MV-4-11 (cell line): ENCODE measurements at regions not wholly inside any gene's neighbourhood (a gene's known extent, or its start where the extent isn't known, plus 50 kb on each side); places are given as distances from the start of the nearest gene placed in this dataset.

Experiments
- DNase-seq: peaks from one replicate; lab custom pipeline; 2025; lab: John Stamatoyannopoulos, UW

- DNase-seq, result no peak
These were observed 782.9 kb downstream of the BCL11B start for GRCh38 chr14:98489115-98489514.

GRCh38 chr14:98494582-98494981, 777.4 kb downstream of the BCL11B start:
- no peak for DNase-seq

GRCh38 chr14:98498019-98498885, 773.7 kb downstream of the BCL11B start:
- no peak for DNase-seq

DNA sequence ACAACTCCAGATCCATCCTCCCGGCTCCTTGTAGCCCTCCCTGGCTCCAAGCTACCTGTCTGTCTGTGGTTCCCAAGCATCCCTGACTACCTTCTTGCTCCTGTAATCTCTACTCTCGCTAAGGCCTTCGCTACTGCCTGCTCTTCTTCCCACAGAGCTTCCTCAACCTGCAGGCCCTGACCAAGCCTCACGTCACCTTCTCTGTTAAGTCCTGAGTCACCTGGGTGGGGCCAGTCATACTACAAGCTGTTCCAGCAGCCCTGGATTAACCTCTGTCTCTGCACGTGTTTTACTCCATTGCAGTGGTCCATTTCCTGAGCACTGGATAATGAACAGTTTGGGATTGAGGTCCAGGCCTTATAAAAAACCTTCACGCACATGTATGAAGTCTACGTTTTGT, 770.7 kb downstream of the BCL11B start:
- no peak for DNase-seq

GRCh38 chr14:98501836-98502235, 770.2 kb downstream of the BCL11B start:
- no peak for DNase-seq

GRCh38 chr14:98503086-98503815, 768.7 kb downstream of the BCL11B start:
- no peak for DNase-seq

DNA sequence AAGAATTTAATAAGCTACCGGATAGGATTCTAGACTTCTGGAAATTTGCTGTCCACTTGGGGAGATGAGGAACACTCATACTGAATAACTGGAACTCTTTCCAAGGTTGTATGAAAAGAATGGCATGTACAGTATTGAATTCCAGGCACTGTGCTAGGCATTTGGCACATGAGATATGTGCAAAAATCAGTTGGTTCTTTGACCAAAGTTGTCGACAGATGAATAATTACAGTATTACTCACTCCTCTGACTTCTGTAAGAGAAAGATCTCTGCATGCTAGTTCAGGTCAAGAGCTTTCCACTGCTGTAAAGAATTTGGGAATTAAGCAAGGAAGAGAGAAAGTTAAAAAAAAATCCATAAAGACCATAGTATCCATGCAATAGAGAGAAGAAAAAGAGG, 764.7 kb downstream of the BCL11B start:
- no peak for DNase-seq

GRCh38 chr14:98510392-98510791, 761.6 kb downstream of the BCL11B start:
- DNase-seq, result no peak

GRCh38 chr14:98512501-98513251, 759.3 kb downstream of the BCL11B start:
- no peak for DNase-seq

DNA sequence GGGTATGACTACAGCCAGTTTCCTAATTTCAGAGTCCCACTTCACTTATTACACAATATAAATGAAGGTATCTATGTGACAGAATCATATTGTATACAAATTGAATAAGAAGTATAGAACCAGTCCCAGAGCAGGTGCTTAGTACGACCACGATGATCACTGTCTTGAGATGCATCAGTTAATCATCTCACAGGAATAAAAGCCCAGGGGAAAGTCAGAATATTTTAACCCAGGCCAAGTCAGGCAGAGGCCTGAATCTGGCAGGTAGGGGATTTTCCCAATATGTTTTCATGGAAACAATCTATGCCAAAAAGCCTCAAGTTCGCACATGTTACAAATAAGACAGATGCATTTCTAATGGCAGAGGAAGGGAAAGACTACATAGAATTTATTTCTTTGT, 758.4 kb downstream of the BCL11B start:
- no peak for DNase-seq

DNA sequence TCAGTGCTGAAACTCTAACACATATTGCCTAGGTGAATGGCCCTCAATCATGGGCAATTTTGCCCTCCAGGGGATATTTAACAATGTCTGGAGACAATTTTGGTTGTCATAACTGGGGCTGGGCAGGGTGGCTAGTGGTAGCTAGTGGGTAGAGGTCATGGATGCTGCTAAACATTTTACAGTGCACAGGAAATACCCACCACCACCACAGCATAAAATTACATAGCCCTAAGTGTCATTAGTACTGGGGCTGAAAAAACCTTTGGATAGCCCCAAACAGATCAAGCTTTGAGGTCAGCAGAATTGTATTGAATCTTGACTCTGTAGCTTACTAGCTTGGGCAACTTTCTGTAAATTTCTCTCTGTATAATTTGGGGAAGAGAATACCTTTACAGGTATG, 758.0 kb downstream of the BCL11B start:
- no peak for DNase-seq

GRCh38 chr14:98536256-98536655, 735.7 kb downstream of the BCL11B start:
- no peak for DNase-seq

DNA sequence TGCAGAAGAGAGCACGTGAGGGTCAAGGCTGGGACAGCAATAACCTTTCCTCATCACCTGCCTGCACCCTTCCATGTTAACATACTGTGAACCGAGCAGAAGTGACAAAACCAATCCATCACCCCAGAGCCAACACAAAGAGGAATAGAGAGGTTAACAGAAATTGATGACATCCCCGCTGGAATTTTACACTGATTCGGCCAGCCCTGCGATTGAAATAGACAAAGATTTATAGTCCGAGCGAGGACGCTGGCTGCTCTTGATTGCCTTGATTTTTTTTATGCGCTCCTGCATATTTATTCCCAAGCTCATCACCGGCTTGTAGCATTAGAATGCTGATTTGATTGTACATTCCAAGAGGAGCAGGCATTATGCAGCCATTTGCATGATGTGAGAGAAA, 729.7 kb downstream of the BCL11B start:
- DNase-seq, result no peak

GRCh38 chr14:98543074-98543473, 728.9 kb downstream of the BCL11B start:
- no peak for DNase-seq

GRCh38 chr14:98544174-98544573, 727.8 kb downstream of the BCL11B start:
- no peak for DNase-seq

- DNase-seq, result no peak
These were observed 726.8 kb downstream of the BCL11B start for GRCh38 chr14:98545181-98545580.

DNA sequence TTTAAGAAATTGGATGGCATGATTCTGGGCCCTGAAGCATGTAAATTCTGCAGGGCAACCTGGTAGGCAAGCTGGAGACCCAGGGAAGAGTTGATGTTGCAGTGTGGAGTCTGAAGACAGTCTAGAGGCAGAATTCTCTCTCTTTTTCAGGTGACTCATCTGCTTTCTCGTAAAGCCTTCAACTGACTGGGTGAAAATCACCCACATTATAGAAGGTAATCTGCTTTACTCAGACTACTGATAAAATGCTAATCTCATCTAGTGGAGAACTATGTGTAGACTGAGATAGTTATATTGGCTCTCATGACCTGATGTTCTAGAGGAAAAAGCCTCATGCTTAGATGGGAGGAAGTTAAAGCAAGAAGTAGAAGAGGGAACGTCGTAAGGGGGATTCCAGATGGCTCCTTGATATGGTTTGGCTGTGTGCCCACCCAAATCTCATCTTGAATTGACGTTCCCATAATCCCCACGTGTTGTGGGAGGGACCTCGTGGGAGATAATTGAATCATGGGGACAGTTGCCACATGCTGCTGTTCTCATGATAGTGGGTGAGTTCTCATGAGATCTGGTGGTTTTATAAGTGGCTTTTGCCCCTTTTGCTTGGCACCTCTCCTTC, 723.8 kb downstream of the BCL11B start:
- DNase-seq, result no peak

DNA sequence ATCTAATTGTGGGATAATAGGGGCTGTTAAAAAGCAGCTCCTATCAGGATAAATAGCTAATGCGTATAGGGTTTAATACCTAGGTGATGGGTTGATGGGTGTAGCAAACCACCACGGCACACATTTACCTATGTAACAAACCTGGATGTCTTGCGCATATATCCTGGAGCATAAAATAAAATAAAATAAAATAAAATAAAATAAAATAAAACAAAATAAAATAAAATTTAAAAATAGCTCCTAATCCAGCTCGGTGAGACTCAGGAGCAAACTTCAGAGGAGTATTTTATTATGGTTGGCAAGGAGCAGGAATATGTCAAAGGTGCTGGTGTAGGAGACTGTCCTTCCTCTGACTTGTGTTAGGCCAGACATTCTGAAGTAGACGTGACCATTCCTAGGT, 721.0 kb downstream of the BCL11B start:
- no peak for DNase-seq

GRCh38 chr14:98555440-98555839, 716.6 kb downstream of the BCL11B start:
- no peak for DNase-seq

DNA sequence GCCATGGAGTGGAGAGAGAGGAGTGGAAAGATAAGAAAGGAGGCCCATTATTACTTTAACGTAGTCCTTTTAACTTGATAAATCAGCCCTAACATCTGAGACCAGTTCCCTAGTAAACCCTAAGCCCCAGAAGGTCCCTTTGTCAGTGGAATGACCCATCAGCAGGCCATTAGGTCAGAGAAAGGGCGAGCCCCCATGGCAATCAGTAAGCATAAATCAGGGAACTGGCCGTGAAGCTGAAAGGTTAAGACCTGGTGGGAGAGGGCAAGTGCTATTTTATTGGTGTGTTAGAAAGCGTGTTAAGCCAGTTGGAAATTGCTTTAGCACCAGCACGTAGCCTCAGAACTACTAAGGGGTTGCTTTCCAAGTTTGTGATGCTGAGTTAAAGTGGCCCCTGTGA, 708.0 kb downstream of the BCL11B start:
- DNase-seq, result no peak

DNA sequence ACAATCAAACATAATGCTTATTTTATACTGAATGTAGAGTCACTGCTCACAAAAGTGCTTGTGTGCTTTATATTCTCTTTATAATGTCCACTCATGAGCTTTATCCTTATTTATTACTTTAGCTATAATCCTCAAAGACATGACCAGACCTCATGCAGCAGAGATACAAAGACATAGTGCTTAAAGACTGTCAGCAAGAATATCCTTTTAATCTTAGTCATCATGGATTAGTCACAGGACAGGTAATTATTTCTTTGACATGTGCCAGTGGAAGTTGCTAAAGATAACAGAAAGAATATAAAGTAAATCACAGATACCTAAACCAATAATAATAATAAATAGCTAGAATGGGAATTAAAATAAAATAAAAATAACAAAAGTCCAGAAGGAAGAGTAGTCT, 707.5 kb downstream of the BCL11B start:
- no peak for DNase-seq

GRCh38 chr14:98571104-98571503, 700.9 kb downstream of the BCL11B start:
- no peak for DNase-seq
